Right forelimb (tissue), 1 donor: ENCODE measurements at regions not wholly inside any gene's neighbourhood (a gene's known extent, or its start where the extent isn't known, plus 50 kb on each side); places are given as distances from the start of the nearest gene placed in this dataset.

Experiments
- DNase-seq: peaks from one replicate; pipeline ENCODE4 v3.0.0-alpha.2; 2018

GRCh38 chr5:145163876-145164275 is 671.3 kb downstream of the PRELID2 start:
- DNase-seq = no peak

GRCh38 chr5:145162626-145163025 is 672.5 kb downstream of the PRELID2 start:
- no peak for DNase-seq

GRCh38 chr5:145161391-145161790 is 673.8 kb downstream of the PRELID2 start:
- DNase-seq = no peak

DNA sequence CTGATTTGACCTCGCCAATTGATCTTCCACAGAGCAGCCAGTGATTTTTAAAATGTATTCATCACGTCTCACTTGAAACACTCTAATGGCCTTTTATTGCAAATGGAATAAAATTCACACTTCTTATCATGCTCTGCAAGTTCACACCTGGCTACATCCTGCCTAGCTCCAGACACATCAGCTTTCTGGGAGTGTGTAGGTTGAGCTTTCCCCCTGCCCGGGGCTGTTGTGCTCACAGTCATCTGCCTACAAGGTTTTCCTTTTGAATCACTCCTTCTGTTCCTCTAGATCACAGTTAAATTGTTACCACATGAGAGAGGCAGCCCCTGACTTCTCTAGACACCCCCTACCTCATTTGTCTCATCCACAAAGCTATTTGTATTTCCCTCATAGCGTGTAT is 674.5 kb downstream of the PRELID2 start:
- no peak for DNase-seq

GRCh38 chr5:145158730-145159129 is 676.4 kb downstream of the PRELID2 start:
- DNase-seq = no peak

- no peak for DNase-seq
These were observed 677.3 kb downstream of the PRELID2 start for GRCh38 chr5:145157841-145158240.

DNA sequence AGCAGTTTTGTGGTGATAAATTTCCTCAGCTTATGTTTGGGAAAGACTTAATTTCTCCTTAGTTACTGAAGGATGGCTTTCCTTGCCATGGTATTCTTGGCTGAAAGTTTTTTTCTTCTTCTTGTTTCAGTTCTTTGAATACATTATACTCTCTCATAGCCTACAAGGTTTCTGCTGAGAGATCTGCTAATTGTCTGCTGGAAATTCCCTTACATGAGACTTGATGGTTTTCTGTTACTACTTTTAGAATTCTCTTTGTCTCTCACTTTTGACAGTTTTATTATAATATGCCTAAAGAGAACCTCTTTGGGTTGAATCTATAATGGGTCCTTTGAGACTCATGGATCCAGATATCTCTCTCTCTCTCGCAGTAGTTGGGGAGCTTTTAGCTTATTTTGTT is 693.6 kb downstream of the PRELID2 start:
- DNase-seq = no peak

DNA sequence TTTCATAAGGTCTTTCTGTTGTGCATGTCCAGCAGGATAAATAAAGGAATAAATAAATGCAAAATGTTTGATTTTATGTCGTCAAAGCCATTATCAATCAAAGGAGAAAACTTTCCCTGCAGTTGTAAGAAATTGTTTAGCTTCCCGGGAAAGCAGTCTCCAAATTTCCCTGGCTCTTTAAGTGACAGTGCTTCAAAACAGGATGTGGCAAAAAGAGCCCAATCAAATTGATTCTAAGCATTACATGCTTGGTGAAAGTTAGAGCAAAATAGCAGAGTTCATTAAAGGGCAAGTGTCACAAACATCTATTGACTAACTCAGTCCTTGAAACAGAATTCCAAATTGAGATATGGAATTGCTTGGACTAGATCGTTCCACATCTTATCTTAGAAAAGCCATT is 704.1 kb downstream of the PRELID2 start:
- no peak for DNase-seq

DNA sequence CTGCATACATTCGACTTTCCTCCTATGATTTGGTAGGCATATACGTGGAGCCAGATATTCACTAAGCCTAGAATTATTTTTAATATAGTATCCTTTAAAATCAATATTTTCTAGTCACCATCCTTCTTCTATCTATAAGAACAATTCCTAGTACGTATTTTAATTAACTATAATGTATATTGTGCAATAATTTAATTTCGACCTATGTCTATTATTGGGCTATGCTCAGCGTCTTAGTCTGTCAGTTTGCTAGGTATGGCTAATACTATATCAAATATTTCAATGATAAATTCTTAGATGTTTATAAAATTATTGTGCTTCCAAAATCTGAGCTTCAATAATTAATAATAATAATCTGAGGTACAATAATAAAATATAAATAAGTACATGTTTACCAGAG is 705.3 kb downstream of the PRELID2 start:
- no peak for DNase-seq

DNA sequence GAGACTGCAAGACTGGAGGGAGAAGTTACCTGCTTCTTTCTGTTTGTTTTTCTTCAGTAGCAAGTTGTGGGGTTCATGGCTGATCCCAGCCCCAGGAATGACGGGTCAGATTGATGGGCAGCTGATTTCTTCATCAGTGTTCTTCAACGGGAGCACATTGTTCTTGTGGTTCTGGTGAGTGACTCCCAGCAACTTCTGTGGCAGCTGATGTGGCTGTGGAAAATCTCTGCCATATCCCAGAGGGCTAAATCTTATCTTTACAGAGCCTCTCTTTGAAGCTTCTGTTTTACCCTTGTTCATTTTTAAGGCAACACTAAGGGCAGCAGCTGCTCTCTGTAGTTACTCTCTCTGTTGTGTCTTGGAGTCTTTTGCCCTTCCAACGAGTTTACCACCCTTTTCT is 710.3 kb downstream of the PRELID2 start:
- DNase-seq = no peak

DNA sequence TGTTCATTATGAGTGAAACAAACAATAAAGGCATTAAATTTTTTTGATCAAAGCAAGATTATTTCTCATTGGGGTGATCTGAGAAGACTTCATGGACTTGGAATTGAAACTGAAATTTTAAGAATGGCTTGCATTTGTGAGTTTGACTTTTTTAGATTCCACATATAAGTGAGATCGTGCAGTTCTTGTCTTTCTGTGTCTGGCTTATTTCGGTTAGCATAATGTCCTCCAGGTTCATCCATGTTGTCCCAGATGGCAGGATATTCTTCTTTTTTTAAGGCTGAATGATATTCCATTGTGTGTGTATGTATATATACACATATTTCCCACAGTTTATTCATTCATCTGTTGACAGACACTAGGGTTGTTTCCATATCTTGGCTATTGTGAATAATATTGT is 716.5 kb downstream of the PRELID2 start:
- DNase-seq = no peak

- no peak for DNase-seq
These were observed 717.0 kb downstream of the PRELID2 start for GRCh38 chr5:145118127-145118526.

DNA sequence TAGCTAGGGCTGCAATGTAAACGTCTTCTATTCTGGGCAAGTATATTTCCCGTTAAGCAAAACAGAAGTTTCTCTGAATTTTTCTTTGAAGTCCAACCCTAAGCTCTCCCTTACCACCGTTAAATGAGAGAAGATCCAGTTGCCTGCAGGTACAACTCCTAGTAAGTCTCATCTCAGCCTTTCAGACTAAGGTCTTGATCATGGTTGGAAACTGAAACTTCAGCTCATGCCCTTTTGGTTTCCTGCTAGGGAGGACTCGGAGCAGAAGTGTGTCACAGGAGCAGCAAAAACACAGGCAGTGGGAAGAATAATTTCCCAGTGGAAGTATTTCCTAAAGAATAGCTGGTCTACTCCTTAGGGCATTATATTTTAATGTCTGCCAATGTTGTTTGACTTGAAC is 717.9 kb downstream of the PRELID2 start:
- no peak for DNase-seq

DNA sequence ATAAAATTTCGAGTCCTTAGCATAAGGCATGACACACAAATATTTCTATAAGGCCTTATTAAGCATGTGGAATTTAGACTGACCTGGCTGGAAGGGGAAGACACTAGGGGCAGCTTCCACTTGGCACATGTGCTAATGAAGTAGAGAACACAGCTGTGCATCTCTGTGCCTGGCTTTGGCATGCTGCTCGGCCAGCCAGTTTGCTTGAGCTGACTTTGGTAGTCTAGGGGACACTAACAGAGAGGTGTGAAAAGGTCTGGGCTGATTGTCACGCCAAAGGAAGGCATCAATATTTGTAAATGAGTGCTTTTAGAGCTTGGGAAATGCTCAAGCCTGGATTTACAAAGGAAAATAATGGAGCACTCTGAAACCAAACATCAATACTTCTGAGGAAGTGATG is 723.7 kb downstream of the PRELID2 start:
- DNase-seq = no peak

DNA sequence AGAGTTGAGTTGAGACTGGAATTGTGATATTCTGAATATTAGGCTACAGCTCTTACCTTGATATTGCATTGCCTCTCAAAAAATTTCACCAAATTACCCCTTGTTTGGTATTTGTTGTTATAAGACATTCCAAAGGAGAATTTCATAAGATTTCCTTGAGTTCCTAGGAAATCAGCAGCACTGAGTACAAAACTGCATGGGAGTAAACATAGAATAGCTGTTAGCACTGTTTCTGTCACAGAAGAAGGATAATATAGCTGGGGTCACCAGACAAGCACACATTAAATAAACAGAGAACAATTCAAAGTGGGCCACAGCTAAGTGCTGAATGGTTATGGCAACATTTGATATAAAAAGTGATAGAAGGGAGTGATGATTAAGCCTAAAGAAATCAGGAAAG is 724.3 kb downstream of the PRELID2 start:
- DNase-seq = no peak

GRCh38 chr5:145110181-145110580 is 725.0 kb downstream of the PRELID2 start:
- DNase-seq = no peak

- no peak for DNase-seq
These were observed 729.8 kb downstream of the PRELID2 start for GRCh38 chr5:145105384-145105783.

DNA sequence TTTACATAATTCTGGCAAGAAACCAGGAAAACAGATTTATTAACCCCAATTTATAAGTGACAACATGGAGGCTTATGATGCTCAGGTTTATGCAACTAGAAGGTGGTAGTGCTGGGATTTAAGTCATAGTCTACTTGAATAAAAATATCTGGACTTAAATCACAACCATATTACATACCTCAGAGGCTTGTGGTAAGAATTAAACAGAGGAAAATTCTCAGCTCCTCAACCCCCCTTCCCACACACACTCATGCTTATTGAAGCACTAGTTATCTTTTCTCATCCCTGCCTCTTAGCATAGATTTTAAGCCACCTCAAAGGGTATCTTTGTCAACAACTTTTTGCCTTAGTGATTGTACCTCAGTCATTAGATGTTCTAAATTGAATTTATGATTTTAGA is 731.0 kb downstream of the PRELID2 start:
- no peak for DNase-seq

GRCh38 chr5:145101246-145101645 is 733.9 kb downstream of the PRELID2 start:
- no peak for DNase-seq

- no peak for DNase-seq
These were observed 745.0 kb downstream of the PRELID2 start for GRCh38 chr5:145090115-145090514.

DNA sequence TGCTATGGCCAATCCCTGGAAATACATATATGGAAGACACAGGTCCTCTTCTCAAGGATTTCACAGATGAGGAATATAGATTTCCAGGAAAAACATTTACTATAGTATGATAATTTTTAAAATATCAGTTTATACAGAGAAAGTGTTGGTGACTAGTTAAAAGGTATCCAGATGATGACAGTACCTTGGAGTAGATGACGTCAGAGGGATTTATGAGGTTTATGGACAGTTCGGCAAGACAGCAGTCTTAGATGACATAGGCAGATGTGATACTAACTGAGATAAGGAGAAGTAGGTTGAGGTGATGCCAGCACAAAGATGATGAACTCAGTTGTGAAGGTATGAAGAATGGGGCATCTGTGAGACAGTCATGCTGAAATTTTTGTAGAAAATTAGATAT is 750.3 kb downstream of the PRELID2 start:
- no peak for DNase-seq

DNA sequence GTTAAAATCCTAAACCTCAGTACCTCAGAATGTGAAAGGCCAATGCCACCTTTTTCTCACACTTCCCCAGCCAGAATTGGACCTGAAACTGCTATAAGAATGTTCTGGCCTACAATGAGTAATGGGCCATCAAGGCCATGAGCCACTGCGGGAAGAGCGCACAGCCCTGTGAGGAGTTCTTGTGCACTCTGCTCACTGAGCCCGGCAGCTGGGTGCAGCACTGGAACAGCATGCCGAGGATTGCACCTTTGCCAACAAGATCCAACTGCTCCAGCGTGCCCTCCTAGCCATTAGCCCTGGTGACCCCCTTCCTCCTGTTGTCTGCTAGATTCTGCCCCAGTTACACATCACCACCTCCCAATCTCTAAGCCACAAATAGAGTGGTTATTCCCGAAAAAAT is 758.1 kb downstream of the PRELID2 start:
- no peak for DNase-seq

GRCh38 chr5:145076040-145076439 is 759.1 kb downstream of the PRELID2 start:
- no peak for DNase-seq

GRCh38 chr5:145072889-145073288 is 762.3 kb downstream of the PRELID2 start:
- no peak for DNase-seq

- DNase-seq = no peak
These were observed 766.4 kb downstream of the PRELID2 start for GRCh38 chr5:145068721-145069120.
